ENCODE measurements at regions not wholly inside any gene's neighbourhood (a gene's known extent, or its start where the extent isn't known, plus 50 kb on each side); places are given as distances from the start of the nearest gene placed in this dataset.

DNA sequence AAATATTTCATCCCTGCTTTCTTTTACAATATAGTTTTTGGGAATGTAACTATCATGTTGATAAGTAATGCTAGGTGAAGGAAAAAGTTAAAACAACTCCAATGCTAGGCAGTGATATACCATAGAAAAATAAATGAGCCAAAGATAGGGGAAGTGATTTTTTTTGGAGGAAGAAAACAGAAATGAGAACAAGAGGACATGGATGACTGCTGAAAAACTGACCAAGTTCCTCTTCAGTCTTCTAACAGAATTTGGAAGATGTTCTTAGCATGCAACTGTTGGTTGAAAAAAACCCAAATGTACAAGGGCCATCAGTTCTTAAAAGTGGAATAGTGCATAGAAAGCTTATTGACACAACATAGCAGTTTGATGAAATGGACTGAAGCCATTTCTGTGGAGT, 262.5 kb upstream of the STARD13 start:
- Mint-ChIP-seq H3K36me3 (no peaks in the 10 kb centered on the region), H3K9me3 (no peaks in the 10 kb centered on the region), H3K4me1 (peaks cover 33% of the 10 kb centered on the region), H3K4me3 (no peak overlapping the region), H3K27me3 (ENCODE audit: low read depth) (no peaks in the 10 kb centered on the region), H3K27ac (no peak overlapping the region)
- ATAC-seq (no peak), DNase-seq (ENCODE audit: low spot score) (no peak)
- POLR2A ChIA-PET, result no interaction called here
- CTCF ChIA-PET, result no interaction called here
- no peak for TF ChIP-seq ZNF219 (CRISPR knock-in tag; IDR thresholded peaks at IDR 0.05; ENCODE audit: borderline replicate concordance)

DNA sequence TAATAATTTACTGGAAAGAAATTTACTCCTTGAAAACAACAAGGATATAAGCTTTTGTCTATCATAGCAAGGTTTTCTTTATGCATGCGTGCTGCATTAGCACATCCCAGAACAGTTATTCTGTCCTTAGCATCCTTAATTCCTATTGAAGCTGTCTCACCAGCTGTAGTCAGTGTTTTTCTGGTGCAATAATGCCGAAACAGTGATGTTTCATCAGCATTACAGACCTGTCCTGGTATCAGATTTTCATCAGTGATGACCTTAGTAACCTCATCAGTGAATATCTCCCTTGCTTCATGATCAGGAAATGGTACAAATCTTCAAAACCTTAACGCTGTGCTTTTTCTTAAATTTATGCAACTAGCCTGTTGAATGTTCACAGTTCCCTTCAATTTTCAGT, 264.7 kb upstream of the STARD13 start:
- Mint-ChIP-seq H3K4me1 (peaks cover 14% of the 10 kb centered on the region), H3K27me3 (ENCODE audit: low read depth) (no peaks in the 10 kb centered on the region), H3K9me3 (no peaks in the 10 kb centered on the region), H3K36me3 (no peaks in the 10 kb centered on the region), H3K4me3 (no peak overlapping the region), H3K27ac (no peak overlapping the region)
- POLR2A ChIA-PET, result no interaction called here
- TF ChIP-seq ETV6 (CRISPR knock-in tag; IDR thresholded peaks at IDR 0.05) (no peak), GABPB1 (CRISPR knock-in tag; IDR thresholded peaks at IDR 0.05) (no peak), GTF2I (CRISPR knock-in tag; conservative IDR thresholded peaks at IDR 0.05) (no peak), NFATC4 (CRISPR knock-in tag; IDR thresholded peaks at IDR 0.05) (no peak), SP1 (CRISPR knock-in tag; conservative IDR thresholded peaks at IDR 0.05) (no peak)
- TF ChIP-seq, protein P1, sequence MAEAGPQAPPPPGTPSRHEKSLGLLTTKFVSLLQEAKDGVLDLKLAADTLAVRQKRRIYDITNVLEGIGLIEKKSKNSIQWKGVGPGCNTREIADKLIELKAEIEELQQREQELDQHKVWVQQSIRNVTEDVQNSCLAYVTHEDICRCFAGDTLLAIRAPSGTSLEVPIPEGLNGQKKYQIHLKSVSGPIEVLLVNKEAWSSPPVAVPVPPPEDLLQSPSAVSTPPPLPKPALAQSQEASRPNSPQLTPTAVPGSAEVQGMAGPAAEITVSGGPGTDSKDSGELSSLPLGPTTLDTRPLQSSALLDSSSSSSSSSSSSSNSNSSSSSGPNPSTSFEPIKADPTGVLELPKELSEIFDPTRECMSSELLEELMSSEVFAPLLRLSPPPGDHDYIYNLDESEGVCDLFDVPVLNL (CRISPR knock-in tag; IDR thresholded peaks at IDR 0.05; ENCODE audit: borderline replicate concordance, low read depth), result no peak
- TF ChIP-seq, protein P2, sequence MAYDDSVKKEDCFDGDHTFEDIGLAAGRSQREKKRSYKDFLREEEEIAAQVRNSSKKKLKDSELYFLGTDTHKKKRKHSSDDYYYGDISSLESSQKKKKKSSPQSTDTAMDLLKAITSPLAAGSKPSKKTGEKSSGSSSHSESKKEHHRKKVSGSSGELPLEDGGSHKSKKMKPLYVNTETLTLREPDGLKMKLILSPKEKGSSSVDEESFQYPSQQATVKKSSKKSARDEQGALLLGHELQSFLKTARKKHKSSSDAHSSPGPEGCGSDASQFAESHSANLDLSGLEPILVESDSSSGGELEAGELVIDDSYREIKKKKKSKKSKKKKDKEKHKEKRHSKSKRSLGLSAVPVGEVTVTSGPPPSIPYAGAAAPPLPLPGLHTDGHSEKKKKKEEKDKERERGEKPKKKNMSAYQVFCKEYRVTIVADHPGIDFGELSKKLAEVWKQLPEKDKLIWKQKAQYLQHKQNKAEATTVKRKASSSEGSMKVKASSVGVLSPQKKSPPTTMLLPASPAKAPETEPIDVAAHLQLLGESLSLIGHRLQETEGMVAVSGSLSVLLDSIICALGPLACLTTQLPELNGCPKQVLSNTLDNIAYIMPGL (CRISPR knock-in tag; IDR thresholded peaks at IDR 0.05), result no peak
- TF ChIP-seq, protein P3, sequence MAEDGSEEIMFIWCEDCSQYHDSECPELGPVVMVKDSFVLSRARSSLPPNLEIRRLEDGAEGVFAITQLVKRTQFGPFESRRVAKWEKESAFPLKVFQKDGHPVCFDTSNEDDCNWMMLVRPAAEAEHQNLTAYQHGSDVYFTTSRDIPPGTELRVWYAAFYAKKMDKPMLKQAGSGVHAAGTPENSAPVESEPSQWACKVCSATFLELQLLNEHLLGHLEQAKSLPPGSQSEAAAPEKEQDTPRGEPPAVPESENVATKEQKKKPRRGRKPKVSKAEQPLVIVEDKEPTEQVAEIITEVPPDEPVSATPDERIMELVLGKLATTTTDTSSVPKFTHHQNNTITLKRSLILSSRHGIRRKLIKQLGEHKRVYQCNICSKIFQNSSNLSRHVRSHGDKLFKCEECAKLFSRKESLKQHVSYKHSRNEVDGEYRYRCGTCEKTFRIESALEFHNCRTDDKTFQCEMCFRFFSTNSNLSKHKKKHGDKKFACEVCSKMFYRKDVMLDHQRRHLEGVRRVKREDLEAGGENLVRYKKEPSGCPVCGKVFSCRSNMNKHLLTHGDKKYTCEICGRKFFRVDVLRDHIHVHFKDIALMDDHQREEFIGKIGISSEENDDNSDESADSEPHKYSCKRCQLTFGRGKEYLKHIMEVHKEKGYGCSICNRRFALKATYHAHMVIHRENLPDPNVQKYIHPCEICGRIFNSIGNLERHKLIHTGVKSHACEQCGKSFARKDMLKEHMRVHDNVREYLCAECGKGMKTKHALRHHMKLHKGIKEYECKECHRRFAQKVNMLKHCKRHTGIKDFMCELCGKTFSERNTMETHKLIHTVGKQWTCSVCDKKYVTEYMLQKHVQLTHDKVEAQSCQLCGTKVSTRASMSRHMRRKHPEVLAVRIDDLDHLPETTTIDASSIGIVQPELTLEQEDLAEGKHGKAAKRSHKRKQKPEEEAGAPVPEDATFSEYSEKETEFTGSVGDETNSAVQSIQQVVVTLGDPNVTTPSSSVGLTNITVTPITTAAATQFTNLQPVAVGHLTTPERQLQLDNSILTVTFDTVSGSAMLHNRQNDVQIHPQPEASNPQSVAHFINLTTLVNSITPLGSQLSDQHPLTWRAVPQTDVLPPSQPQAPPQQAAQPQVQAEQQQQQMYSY (CRISPR knock-in tag; IDR thresholded peaks at IDR 0.05), result no peak
- TF ChIP-seq, protein P4, sequence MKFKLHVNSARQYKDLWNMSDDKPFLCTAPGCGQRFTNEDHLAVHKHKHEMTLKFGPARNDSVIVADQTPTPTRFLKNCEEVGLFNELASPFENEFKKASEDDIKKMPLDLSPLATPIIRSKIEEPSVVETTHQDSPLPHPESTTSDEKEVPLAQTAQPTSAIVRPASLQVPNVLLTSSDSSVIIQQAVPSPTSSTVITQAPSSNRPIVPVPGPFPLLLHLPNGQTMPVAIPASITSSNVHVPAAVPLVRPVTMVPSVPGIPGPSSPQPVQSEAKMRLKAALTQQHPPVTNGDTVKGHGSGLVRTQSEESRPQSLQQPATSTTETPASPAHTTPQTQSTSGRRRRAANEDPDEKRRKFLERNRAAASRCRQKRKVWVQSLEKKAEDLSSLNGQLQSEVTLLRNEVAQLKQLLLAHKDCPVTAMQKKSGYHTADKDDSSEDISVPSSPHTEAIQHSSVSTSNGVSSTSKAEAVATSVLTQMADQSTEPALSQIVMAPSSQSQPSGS (CRISPR knock-in tag; IDR thresholded peaks at IDR 0.05; ENCODE audit: borderline replicate concordance, low read depth), result no peak
- CTCF ChIA-PET, result no interaction called here
- DNase-seq (ENCODE audit: low spot score) (no peak), ATAC-seq (no peak)

DNA sequence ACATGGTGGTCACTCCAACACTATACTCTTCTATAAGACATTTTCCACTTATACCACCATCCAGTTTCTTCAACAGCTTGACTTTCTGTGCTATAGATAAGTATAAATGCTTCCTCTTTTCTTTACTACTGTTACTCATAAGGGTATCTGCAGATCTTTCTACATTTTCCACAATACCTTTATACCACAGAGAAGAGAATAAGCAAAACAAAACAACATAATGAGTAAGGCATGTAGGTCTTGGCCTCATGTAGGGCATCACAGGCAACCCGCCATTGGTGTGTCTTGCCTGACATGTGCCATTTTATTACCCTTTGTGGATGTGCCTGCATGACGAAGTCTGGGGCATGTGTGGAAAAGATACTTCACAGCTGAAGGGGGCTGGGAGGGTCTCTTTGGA, 265.3 kb upstream of the STARD13 start:
- Mint-ChIP-seq H3K27ac (no peak overlapping the region), H3K36me3 (no peaks in the 10 kb centered on the region), H3K9me3 (no peaks in the 10 kb centered on the region), H3K4me3 (no peak overlapping the region), H3K4me1 (peaks cover 9% of the 10 kb centered on the region), H3K27me3 (ENCODE audit: low read depth) (no peaks in the 10 kb centered on the region)
- DNase-seq (ENCODE audit: low spot score), result no peak
- ChIA-PET CTCF (interaction anchor here (0.7 kb wide), 1 partner anchor 516 kb away, joined by 4 read pairs; no protein-coding TSS in a partner anchor), POLR2A (no interaction called here)
- no peak for ATAC-seq
- no peak for TF ChIP-seq RORB (CRISPR knock-in tag; IDR thresholded peaks at IDR 0.05)
- no peak for TF ChIP-seq AR (CRISPR knock-in tag; IDR thresholded peaks at IDR 0.05)
- TF ChIP-seq SMAD4 (CRISPR knock-in tag; IDR thresholded peaks at IDR 0.05), result no peak
- TF ChIP-seq ZBTB43 (CRISPR knock-in tag; IDR thresholded peaks at IDR 0.05), result no peak
- no peak for TF ChIP-seq JUN (CRISPR knock-in tag; IDR thresholded peaks at IDR 0.05)
- TF ChIP-seq, protein P2 (CRISPR knock-in tag; IDR thresholded peaks at IDR 0.05), result no peak
- TF ChIP-seq, protein P1 (CRISPR knock-in tag; IDR thresholded peaks at IDR 0.05; ENCODE audit: borderline replicate concordance, low read depth), result no peak
- no peak for TF ChIP-seq JAZF1 (CRISPR knock-in tag; IDR thresholded peaks at IDR 0.05)
